Breast epithelium (tissue), 4 donors: ENCODE measurements at regions not wholly inside any gene's neighbourhood (a gene's known extent, or its start where the extent isn't known, plus 50 kb on each side); places are given as distances from the start of the nearest gene placed in this dataset.

Experiments
- DNase-seq, 2 donors: peaks; one replicate each; pipeline ENCODE4 v3.0.0-alpha.2; 2019; ENCODE audit warnings: low spot score in 2 of 2
- H3K27ac ChIP-seq, 2 donors: fragments of 200-600 bp; sonication (generic) in 1 of 2; one replicate each; pipeline ENCODE4 v1.5.1; 2016 to 2019; ENCODE audit warnings: mild to moderate bottlenecking in 1 of 2
- H3K27me3 ChIP-seq, 2 donors: fragments of 200-600 bp; sonication (generic) in 1 of 2; one replicate each; pipeline versions ENCODE4 v1.5.1 to v1.6.0; 2017 to 2019; ENCODE audit warnings: control low read depth in 1 of 2, mild to moderate bottlenecking in 1 of 2
- H3K36me3 ChIP-seq: fragments of 200-600 bp; one replicate; pipeline ENCODE4 v1.5.1; 2019
- H3K4me1 ChIP-seq, 2 donors: fragments of 200-600 bp; sonication (generic); one replicate each; pipeline ENCODE4 v1.5.1; 2016 to 2019; ENCODE audit warnings: control low read depth in 1 of 2
- H3K4me3 ChIP-seq, 3 donors: fragments of 200-600 bp; sonication (generic); 1 replicate in 2 of 3; 2 replicates in 1 of 3; pipeline ENCODE4 v1.5.1; 2016 to 2019; ENCODE audit warnings: mild to moderate bottlenecking in 3 of 3, moderate library complexity in 2 of 3
- H3K9me3 ChIP-seq, 2 donors: fragments of 200-600 bp; sonication (generic) in 1 of 2; one replicate each; pipeline ENCODE4 v1.5.1; 2016 to 2019; ENCODE audit warnings: control low read depth in 1 of 2
- CTCF ChIP-seq, 3 donors: fragments of 450-650 bp; IDR thresholded peaks; one replicate each; pipeline ENCODE4 v1.5.1; 2016 to 2017; ENCODE audit warnings: antibody characterized with exemption in 3 of 3, mild to moderate bottlenecking in 3 of 3, moderate library complexity in 3 of 3
- POLR2A ChIP-seq: fragments of 450-650 bp; IDR thresholded peaks from one replicate; pipeline ENCODE4 v1.6.1; 2016; ENCODE audit warnings: antibody characterized with exemption, mild to moderate bottlenecking, moderate library complexity
- POLR2AphosphoS5 ChIP-seq, 3 donors: sonication (generic); formaldehyde crosslinking; IDR thresholded peaks; one replicate each; pipeline ENCODE4 v1.6.1; 2017; ENCODE audit warnings: antibody characterized with exemption in 3 of 3
- intact Hi-C: fragments of 100-400 bp; cut with DNase I; formaldehyde crosslinking; loops from one replicate; pipeline ENCODE4 v1.15.1; 2023; ENCODE audit warnings: low total_unique reads

GRCh38 chr10:8225187-8225586 lies 170.7 kb downstream of the GATA3 start:
- DNase-seq: no peak
- no peaks in the 10 kb centered on the region for H3K36me3 ChIP-seq
- no peak overlapping the region for H3K4me3 ChIP-seq
- no peaks in the 10 kb centered on the region for H3K4me1 ChIP-seq
- TF ChIP-seq POLR2A (no peak), CTCF (IDR thresholded peaks at IDR 0.05) (no peak), POLR2AphosphoS5 (IDR thresholded peaks at IDR 0.05) (no peak)
- intact Hi-C loops: no loop called here
- H3K27me3 ChIP-seq: no peaks in the 10 kb centered on the region
- no peaks in the 10 kb centered on the region for H3K9me3 ChIP-seq
- no peak overlapping the region for H3K27ac ChIP-seq

GRCh38 chr10:8227246-8227645 lies 172.8 kb downstream of the GATA3 start:
- H3K27me3 ChIP-seq: no peaks in the 10 kb centered on the region
- no peaks in the 10 kb centered on the region for H3K9me3 ChIP-seq
- H3K27ac ChIP-seq: no peak overlapping the region
- H3K4me1 ChIP-seq: no peaks in the 10 kb centered on the region
- intact Hi-C loops: no loop called here
- no peak for DNase-seq
- no peak overlapping the region for H3K4me3 ChIP-seq
- no peak for TF ChIP-seq POLR2AphosphoS5 (IDR thresholded peaks at IDR 0.05)
- no peak for TF ChIP-seq CTCF (IDR thresholded peaks at IDR 0.05)
- TF ChIP-seq POLR2A: no peak
- H3K36me3 ChIP-seq: no peaks in the 10 kb centered on the region

- no peak for DNase-seq
- no peaks in the 10 kb centered on the region for H3K27me3 ChIP-seq
- H3K9me3 ChIP-seq: no peaks in the 10 kb centered on the region
- no peak overlapping the region for H3K27ac ChIP-seq
- H3K4me3 ChIP-seq: no peak overlapping the region
- intact Hi-C loops: no loop called here
- TF ChIP-seq POLR2AphosphoS5 (IDR thresholded peaks at IDR 0.05): no peak
- no peak for TF ChIP-seq POLR2A
- TF ChIP-seq CTCF (IDR thresholded peaks at IDR 0.05): no peak
- no peaks in the 10 kb centered on the region for H3K36me3 ChIP-seq
- no peaks in the 10 kb centered on the region for H3K4me1 ChIP-seq
Measured at GRCh38 chr10:8229153-8229552, 174.7 kb downstream of the GATA3 start.

GRCh38 chr10:8230902-8231301 lies 176.4 kb downstream of the GATA3 start:
- no peak overlapping the region for H3K27ac ChIP-seq
- H3K36me3 ChIP-seq: no peaks in the 10 kb centered on the region
- intact Hi-C loops: no loop called here
- TF ChIP-seq POLR2AphosphoS5 (IDR thresholded peaks at IDR 0.05) (no peak), CTCF (IDR thresholded peaks at IDR 0.05) (no peak), POLR2A (no peak)
- no peak for DNase-seq
- H3K4me3 ChIP-seq: no peak overlapping the region
- no peaks in the 10 kb centered on the region for H3K9me3 ChIP-seq
- H3K27me3 ChIP-seq: no peaks in the 10 kb centered on the region
- no peaks in the 10 kb centered on the region for H3K4me1 ChIP-seq

GRCh38 chr10:8233049-8233448 lies 178.6 kb downstream of the GATA3 start:
- no peaks in the 10 kb centered on the region for H3K27me3 ChIP-seq
- no peak for DNase-seq
- TF ChIP-seq POLR2A (no peak), CTCF (IDR thresholded peaks at IDR 0.05) (no peak), POLR2AphosphoS5 (IDR thresholded peaks at IDR 0.05) (no peak)
- no peaks in the 10 kb centered on the region for H3K4me1 ChIP-seq
- no peaks in the 10 kb centered on the region for H3K9me3 ChIP-seq
- H3K27ac ChIP-seq: no peak overlapping the region
- H3K4me3 ChIP-seq: no peak overlapping the region
- no peaks in the 10 kb centered on the region for H3K36me3 ChIP-seq
- intact Hi-C loops: no loop called here
